ENCODE measurements at regions not wholly inside any gene's neighbourhood (a gene's known extent, or its start where the extent isn't known, plus 50 kb on each side); places are given as distances from the start of the nearest gene placed in this dataset.

DNA sequence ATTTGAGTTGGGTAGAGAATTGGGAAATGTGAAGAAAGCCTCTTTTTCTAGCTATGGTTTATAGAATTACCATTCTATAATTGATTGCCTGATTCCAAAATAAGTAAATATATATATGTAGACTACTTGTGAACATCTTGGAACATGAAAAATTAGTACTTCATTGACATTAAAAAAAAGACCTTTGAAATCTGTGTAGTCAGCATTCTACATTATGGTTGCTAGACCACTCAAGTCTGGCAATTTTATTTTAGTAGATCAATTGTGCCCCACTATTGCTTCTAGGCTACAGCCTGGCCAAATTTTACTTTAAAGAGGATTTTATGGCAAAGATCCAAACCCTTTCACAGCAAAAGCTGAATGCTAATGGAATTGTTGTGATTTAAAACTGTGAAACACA lies 279.8 kb downstream of the IKZF2 start:
- no peak overlapping the region for H3K4me3 ChIP-seq (ENCODE audit: low read depth, low read length)
- TF ChIP-seq, protein P1, sequence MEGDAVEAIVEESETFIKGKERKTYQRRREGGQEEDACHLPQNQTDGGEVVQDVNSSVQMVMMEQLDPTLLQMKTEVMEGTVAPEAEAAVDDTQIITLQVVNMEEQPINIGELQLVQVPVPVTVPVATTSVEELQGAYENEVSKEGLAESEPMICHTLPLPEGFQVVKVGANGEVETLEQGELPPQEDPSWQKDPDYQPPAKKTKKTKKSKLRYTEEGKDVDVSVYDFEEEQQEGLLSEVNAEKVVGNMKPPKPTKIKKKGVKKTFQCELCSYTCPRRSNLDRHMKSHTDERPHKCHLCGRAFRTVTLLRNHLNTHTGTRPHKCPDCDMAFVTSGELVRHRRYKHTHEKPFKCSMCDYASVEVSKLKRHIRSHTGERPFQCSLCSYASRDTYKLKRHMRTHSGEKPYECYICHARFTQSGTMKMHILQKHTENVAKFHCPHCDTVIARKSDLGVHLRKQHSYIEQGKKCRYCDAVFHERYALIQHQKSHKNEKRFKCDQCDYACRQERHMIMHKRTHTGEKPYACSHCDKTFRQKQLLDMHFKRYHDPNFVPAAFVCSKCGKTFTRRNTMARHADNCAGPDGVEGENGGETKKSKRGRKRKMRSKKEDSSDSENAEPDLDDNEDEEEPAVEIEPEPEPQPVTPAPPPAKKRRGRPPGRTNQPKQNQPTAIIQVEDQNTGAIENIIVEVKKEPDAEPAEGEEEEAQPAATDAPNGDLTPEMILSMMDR (IDR thresholded peaks at IDR 0.05; ENCODE audit: low read depth, low read length): no peak

DNA sequence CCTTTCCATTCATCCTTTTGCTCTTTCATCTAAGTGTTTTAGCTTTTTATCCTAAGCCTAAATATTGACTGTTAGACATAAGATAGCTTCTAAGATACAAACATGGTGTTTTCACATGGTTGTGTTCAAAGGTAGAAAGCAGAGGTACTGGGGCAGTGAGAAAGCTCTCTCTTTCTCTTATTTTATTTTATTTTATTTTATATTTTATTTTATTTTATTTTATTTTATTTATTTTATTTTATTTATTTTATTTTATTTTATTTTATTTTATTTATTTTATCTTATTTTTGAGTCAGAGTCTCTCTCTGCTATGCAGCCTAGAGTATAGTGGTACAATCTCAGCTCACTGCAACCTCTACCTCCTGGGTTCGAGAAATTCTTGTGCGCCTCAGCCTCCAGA lies 287.2 kb downstream of the IKZF2 start:
- TF ChIP-seq, protein P1 (IDR thresholded peaks at IDR 0.05; ENCODE audit: low read depth, low read length): no peak
- no peak overlapping the region for H3K4me3 ChIP-seq (ENCODE audit: low read depth, low read length)

DNA sequence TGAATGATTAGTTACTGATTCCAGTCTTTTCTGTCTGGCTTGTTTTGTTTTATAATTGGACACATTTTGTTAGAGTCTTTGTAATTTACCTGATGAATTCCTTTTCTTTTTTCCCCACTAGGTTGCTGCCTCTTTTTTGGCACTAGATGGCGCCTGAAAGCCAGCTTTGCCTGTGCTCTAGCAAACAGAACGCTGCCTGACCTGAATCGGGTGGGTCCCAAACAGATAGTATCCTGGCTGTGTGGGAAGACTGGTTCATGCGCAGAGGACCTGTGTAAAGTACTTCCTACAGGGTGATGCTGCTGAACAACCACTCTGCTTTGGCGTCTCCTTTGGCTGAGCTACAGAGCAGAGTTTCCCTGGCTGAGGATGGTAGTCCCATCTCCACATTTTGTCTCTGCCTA lies 288.2 kb downstream of the IKZF2 start:
- H3K4me3 ChIP-seq (ENCODE audit: low read depth, low read length): no peak overlapping the region
- TF ChIP-seq, protein P1 (IDR thresholded peaks at IDR 0.05; ENCODE audit: low read depth, low read length): peak; percentile 45

DNA sequence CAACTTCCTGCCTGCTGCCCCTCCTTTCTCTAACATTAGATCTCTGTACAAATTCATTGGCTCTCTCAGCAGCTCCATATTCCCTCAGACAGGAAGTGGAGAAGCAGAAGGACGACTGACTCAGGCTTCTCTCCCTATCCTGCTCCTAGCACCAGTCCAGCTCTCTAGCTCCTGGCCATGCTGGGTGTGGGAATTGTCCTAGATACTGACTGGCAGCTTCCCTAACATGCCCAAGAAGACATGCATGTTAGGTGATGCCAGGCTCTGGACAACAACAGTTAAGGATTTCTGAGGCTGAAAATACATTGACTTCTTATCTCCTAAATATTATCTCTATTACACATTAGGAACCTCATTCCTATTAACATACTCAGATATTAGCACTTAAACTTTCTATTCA lies 292.9 kb downstream of the IKZF2 start:
- TF ChIP-seq, protein P1 (IDR thresholded peaks at IDR 0.05; ENCODE audit: low read depth, low read length): no peak

DNA sequence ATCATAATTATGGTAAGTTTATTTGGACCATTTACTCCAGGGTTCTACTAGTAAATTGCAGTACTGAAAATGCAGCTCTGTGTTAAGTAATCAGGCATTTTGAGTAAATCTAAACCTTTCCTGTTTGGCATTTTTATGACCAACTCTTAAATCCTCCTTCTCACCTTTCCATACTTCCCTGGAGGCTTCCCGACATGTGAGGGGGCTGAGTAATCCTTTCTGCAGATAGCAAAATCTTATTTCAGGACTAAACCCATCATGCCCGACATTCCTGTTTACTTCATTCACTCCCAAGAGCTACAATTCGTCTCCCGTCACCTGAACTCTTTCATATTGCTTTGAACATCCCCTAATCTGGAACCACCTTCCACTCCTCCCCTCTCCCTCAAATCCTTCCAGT lies 296.6 kb downstream of the IKZF2 start:
- no peak overlapping the region for H3K4me3 ChIP-seq (ENCODE audit: low read depth, low read length)
- TF ChIP-seq, protein P1 (IDR thresholded peaks at IDR 0.05; ENCODE audit: low read depth, low read length): no peak

More for the DNA sequence above, 292.9 kb downstream of the IKZF2 start:
- H3K4me3 ChIP-seq (ENCODE audit: low read depth, low read length): no peak overlapping the region

DNA sequence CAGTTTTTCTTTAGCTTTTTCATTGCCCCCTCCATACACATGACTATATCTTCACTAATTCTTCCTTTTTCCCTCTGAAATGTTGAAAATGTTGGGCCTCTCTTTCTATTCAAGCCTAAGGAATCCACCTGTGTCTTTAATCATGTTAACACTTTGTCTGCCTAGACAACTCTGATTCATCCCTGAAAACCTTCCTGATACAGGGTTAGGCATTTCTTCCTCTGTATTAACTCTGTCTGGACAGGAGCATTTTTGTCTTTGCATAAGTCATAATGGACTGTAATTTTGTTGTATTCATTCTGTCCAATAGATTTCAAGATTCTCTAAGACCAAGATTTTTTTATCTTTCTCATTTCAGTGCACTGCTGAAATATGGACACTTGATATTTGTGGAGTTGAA lies 297.3 kb downstream of the IKZF2 start:
- TF ChIP-seq, protein P1 (IDR thresholded peaks at IDR 0.05; ENCODE audit: low read depth, low read length): no peak

DNA sequence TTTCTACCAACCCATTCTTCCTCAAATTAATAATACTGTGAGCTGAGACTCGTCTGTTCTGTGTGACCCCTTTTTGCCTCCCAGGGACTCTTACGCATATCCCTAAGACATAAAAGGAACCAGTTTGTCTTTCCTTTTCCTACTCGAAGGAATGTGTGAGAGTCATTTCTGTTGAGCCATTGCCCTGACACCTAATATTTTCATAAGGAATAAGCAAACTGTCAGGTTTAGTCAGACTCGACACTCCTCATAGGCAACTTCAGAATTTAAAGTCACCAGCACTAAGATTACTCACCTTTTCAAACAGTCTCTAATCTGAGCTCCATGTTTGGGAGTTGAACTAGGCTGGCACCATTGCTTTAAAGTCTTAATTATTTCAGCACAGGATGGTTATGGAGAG lies 305.5 kb downstream of the IKZF2 start:
- H3K4me3 ChIP-seq (ENCODE audit: low read depth, low read length): no peak overlapping the region
- TF ChIP-seq, protein P1 (IDR thresholded peaks at IDR 0.05; ENCODE audit: low read depth, low read length): no peak

More for the DNA sequence above, 297.3 kb downstream of the IKZF2 start:
- no peak overlapping the region for H3K4me3 ChIP-seq (ENCODE audit: low read depth, low read length)

Measured in WI38 (cell line).